ENCODE measurements at regions not wholly inside any gene's neighbourhood (a gene's known extent, or its start where the extent isn't known, plus 50 kb on each side); places are given as distances from the start of the nearest gene placed in this dataset.

- intact Hi-C loops (cut with DNase I), result no loop called here
- TF ChIP-seq CTCF (IDR thresholded peaks at IDR 0.05), result no peak
- ATAC-seq (no peak), DNase-seq (no peak)
- Histone ChIP-seq H3K36me3 (no peaks in the 10 kb centered on the region), H3K4me3 (no peak overlapping the region), H3K27ac (no peak overlapping the region), H3K4me1 (no peaks in the 10 kb centered on the region), H3K27me3 (peaks cover 0 to 1% of the 10 kb centered on the region in 2 donors), H3K9me3 (peaks cover 0 to 6% of the 10 kb centered on the region in 2 donors)
These were observed 75.0 kb upstream of the OXGR1 start for GRCh38 chr13:97069050-97069815.

GRCh38 chr13:97072297-97072696, 78.0 kb upstream of the OXGR1 start:
- peaks cover 0 to 16% of the 10 kb centered on the region in 2 donors for H3K9me3 ChIP-seq
- no peak for TF ChIP-seq CTCF (IDR thresholded peaks at IDR 0.05)
- DNase-seq, result no peak
- H3K36me3 ChIP-seq, result no peaks in the 10 kb centered on the region
- H3K27ac ChIP-seq, result no peak overlapping the region
- no peak overlapping the region for H3K4me3 ChIP-seq
- no peaks in the 10 kb centered on the region for H3K27me3 ChIP-seq
- H3K4me1 ChIP-seq, result peaks cover 0 to 3% of the 10 kb centered on the region in 2 donors
- intact Hi-C loops (cut with DNase I), result no loop called here
- no peak for ATAC-seq

- intact Hi-C loops (cut with DNase I), result no loop called here
- TF ChIP-seq CTCF (IDR thresholded peaks at IDR 0.05), result no peak
These were observed 80.3 kb upstream of the OXGR1 start for GRCh38 chr13:97074618-97075017.

GRCh38 chr13:97076898-97077297, 82.6 kb upstream of the OXGR1 start:
- peak overlapping the region in 1 of 2 donors; percentile 8 for H3K4me3 ChIP-seq
- no peak for TF ChIP-seq CTCF (IDR thresholded peaks at IDR 0.05)
- no peak for DNase-seq
- no peaks in the 10 kb centered on the region for H3K36me3 ChIP-seq
- intact Hi-C loops (cut with DNase I), result no loop called here
- no peaks in the 10 kb centered on the region for H3K27me3 ChIP-seq
- H3K4me1 ChIP-seq, result peaks cover 0 to 3% of the 10 kb centered on the region in 2 donors
- peak; percentile 49 for ATAC-seq
- peaks cover 0 to 16% of the 10 kb centered on the region in 2 donors for H3K9me3 ChIP-seq
- peak overlapping the region; percentile 13 to 78 for H3K27ac ChIP-seq

More at GRCh38 chr13:97074618-97075017, 80.3 kb upstream of the OXGR1 start:
- DNase-seq, result no peak
- Histone ChIP-seq H3K27me3 (no peaks in the 10 kb centered on the region), H3K27ac (no peak overlapping the region), H3K36me3 (no peaks in the 10 kb centered on the region), H3K9me3 (peaks cover 0 to 16% of the 10 kb centered on the region in 2 donors), H3K4me1 (peaks cover 0 to 3% of the 10 kb centered on the region in 2 donors), H3K4me3 (no peak overlapping the region)
- ATAC-seq, result no peak

- no peak for ATAC-seq
- peaks cover 0 to 16% of the 10 kb centered on the region in 2 donors for H3K9me3 ChIP-seq
These were observed 83.1 kb upstream of the OXGR1 start for GRCh38 chr13:97077341-97077740.

More at GRCh38 chr13:97077341-97077740, 83.1 kb upstream of the OXGR1 start:
- H3K4me3 ChIP-seq, result peak overlapping the region in 1 of 2 donors; percentile 8
- H3K27ac ChIP-seq, result peak overlapping the region; percentile 13 to 78
- H3K36me3 ChIP-seq, result no peaks in the 10 kb centered on the region
- intact Hi-C loops (cut with DNase I), result no loop called here
- no peak for TF ChIP-seq CTCF (IDR thresholded peaks at IDR 0.05)
- no peaks in the 10 kb centered on the region for H3K27me3 ChIP-seq
- peaks cover 0 to 3% of the 10 kb centered on the region in 2 donors for H3K4me1 ChIP-seq
- DNase-seq, result no peak

Measured in left lung (tissue), 4 donors.